22Rv1 (cell line): ENCODE measurements at regions not wholly inside any gene's neighbourhood (a gene's known extent, or its start where the extent isn't known, plus 50 kb on each side); places are given as distances from the start of the nearest gene placed in this dataset.

Experiments
- ZFX ChIP-seq: fragments of 450-650 bp; IDR thresholded peaks from 2 replicates; pipeline ENCODE4 v1.6.1; 2017; ENCODE audit warnings: antibody characterized with exemption, borderline replicate concordance
- TF ChIP-seq, protein P1 (sequence below): fragments of 450-650 bp; IDR thresholded peaks from 2 replicates; pipeline ENCODE4 v1.5.1; 2017; ENCODE audit warnings: mild to moderate bottlenecking

DNA sequence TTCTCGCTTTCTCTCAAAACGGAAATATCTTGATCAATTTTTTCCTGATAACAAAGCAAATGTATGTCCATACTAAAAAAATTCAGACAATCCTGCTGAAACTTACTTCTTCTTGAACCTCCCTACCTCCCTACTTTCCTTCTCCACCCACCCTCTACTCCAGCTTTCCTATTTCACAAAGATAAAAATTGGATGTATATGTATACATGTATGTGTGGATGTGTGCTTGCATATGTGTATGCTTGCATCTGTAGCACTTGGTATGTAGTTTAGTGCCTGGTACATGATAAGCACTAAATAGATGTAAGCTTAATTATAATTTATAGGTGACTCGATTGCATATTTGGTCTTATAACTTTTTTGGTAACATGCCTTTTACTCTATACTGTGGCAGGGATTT lies 167.5 kb upstream of the ITGA4 start:
- TF ChIP-seq ZFX: no peak
- TF ChIP-seq, protein P1, sequence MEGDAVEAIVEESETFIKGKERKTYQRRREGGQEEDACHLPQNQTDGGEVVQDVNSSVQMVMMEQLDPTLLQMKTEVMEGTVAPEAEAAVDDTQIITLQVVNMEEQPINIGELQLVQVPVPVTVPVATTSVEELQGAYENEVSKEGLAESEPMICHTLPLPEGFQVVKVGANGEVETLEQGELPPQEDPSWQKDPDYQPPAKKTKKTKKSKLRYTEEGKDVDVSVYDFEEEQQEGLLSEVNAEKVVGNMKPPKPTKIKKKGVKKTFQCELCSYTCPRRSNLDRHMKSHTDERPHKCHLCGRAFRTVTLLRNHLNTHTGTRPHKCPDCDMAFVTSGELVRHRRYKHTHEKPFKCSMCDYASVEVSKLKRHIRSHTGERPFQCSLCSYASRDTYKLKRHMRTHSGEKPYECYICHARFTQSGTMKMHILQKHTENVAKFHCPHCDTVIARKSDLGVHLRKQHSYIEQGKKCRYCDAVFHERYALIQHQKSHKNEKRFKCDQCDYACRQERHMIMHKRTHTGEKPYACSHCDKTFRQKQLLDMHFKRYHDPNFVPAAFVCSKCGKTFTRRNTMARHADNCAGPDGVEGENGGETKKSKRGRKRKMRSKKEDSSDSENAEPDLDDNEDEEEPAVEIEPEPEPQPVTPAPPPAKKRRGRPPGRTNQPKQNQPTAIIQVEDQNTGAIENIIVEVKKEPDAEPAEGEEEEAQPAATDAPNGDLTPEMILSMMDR: no peak
